ENCODE measurements at regions not wholly inside any gene's neighbourhood (a gene's known extent, or its start where the extent isn't known, plus 50 kb on each side); places are given as distances from the start of the nearest gene placed in this dataset.
"Not testable (repeated sequence)": the region's sequence is repeated elsewhere in the genome, so short reads cannot be mapped to it uniquely, and the experiment has no call there.

- no peaks in the 10 kb centered on the region for H3K36me3 Mint-ChIP-seq (ENCODE audit: low read depth)
- no peaks in the 10 kb centered on the region for H3K27me3 Mint-ChIP-seq (ENCODE audit: low read depth)
- no peak overlapping the region for H3K4me3 Mint-ChIP-seq
- no peak for DNase-seq (ENCODE audit: low read depth, low spot score)
- no peak overlapping the region for H3K27ac Mint-ChIP-seq (ENCODE audit: unreplicated experiment)
- TF ChIP-seq CTCF (conservative IDR thresholded peaks at IDR 0.05), result no peak
- no peaks in the 10 kb centered on the region for H3K4me1 Mint-ChIP-seq
- peaks cover 2% of the 10 kb centered on the region for H3K9me3 Mint-ChIP-seq
These were observed 1063.3 kb downstream of the OLFM4 start for GRCh38 chr13:54091884-54092283.

- no peaks in the 10 kb centered on the region for H3K4me1 Mint-ChIP-seq
These were observed 1064.1 kb downstream of the OLFM4 start for GRCh38 chr13:54092686-54093085.

GRCh38 chr13:54110597-54110996, 1082.0 kb downstream of the OLFM4 start:
- Mint-ChIP-seq H3K4me1 (no peaks in the 10 kb centered on the region), H3K27ac (ENCODE audit: unreplicated experiment) (no peak overlapping the region), H3K27me3 (ENCODE audit: low read depth) (no peaks in the 10 kb centered on the region), H3K4me3 (no peak overlapping the region), H3K9me3 (no peaks in the 10 kb centered on the region), H3K36me3 (ENCODE audit: low read depth) (no peaks in the 10 kb centered on the region)
- DNase-seq (ENCODE audit: low read depth, low spot score), result no peak
- no peak for TF ChIP-seq CTCF (conservative IDR thresholded peaks at IDR 0.05)

More at GRCh38 chr13:54092686-54093085, 1064.1 kb downstream of the OLFM4 start:
- H3K36me3 Mint-ChIP-seq (ENCODE audit: low read depth), result no peaks in the 10 kb centered on the region
- no peaks in the 10 kb centered on the region for H3K27me3 Mint-ChIP-seq (ENCODE audit: low read depth)
- DNase-seq (ENCODE audit: low read depth, low spot score), result no peak
- peaks cover 2% of the 10 kb centered on the region for H3K9me3 Mint-ChIP-seq
- no peak overlapping the region for H3K4me3 Mint-ChIP-seq
- TF ChIP-seq CTCF (conservative IDR thresholded peaks at IDR 0.05), result no peak
- H3K27ac Mint-ChIP-seq (ENCODE audit: unreplicated experiment), result no peak overlapping the region

GRCh38 chr13:54124700-54125099, 1096.1 kb downstream of the OLFM4 start:
- DNase-seq (ENCODE audit: low read depth, low spot score), result no peak
- no peaks in the 10 kb centered on the region for H3K27me3 Mint-ChIP-seq (ENCODE audit: low read depth)
- TF ChIP-seq CTCF (conservative IDR thresholded peaks at IDR 0.05), result no peak
- H3K9me3 Mint-ChIP-seq, result no peaks in the 10 kb centered on the region
- H3K4me1 Mint-ChIP-seq, result no peaks in the 10 kb centered on the region
- no peaks in the 10 kb centered on the region for H3K36me3 Mint-ChIP-seq (ENCODE audit: low read depth)
- no peak overlapping the region for H3K27ac Mint-ChIP-seq (ENCODE audit: unreplicated experiment)
- no peak overlapping the region for H3K4me3 Mint-ChIP-seq

- H3K27ac Mint-ChIP-seq (ENCODE audit: unreplicated experiment), result peak overlapping the region; percentile 64
- not testable (repeated sequence) for H3K36me3 Mint-ChIP-seq (ENCODE audit: low read depth); H3K9me3 Mint-ChIP-seq; H3K4me3 Mint-ChIP-seq; H3K4me1 Mint-ChIP-seq; DNase-seq (ENCODE audit: low read depth, low spot score); H3K27me3 Mint-ChIP-seq (ENCODE audit: low read depth)
These were observed 1102.3 kb downstream of the OLFM4 start for GRCh38 chr13:54130931-54131330.

- not testable (repeated sequence) for DNase-seq (ENCODE audit: low read depth, low spot score); H3K27ac Mint-ChIP-seq (ENCODE audit: unreplicated experiment); H3K9me3 Mint-ChIP-seq; H3K27me3 Mint-ChIP-seq (ENCODE audit: low read depth); H3K36me3 Mint-ChIP-seq (ENCODE audit: low read depth); H3K4me3 Mint-ChIP-seq; H3K4me1 Mint-ChIP-seq
These were observed 1102.8 kb downstream of the OLFM4 start for GRCh38 chr13:54131433-54131832.

- not testable (repeated sequence) for H3K36me3 Mint-ChIP-seq (ENCODE audit: low read depth); H3K27ac Mint-ChIP-seq (ENCODE audit: unreplicated experiment); H3K27me3 Mint-ChIP-seq (ENCODE audit: low read depth); H3K9me3 Mint-ChIP-seq; H3K4me3 Mint-ChIP-seq; H3K4me1 Mint-ChIP-seq; DNase-seq (ENCODE audit: low read depth, low spot score)
These were observed 1103.5 kb downstream of the OLFM4 start for GRCh38 chr13:54132127-54132526.

GRCh38 chr13:54132720-54133119, 1104.1 kb downstream of the OLFM4 start:
- H3K4me1 Mint-ChIP-seq; DNase-seq (ENCODE audit: low read depth, low spot score); H3K27ac Mint-ChIP-seq (ENCODE audit: unreplicated experiment); H3K9me3 Mint-ChIP-seq; H3K4me3 Mint-ChIP-seq; H3K27me3 Mint-ChIP-seq (ENCODE audit: low read depth); H3K36me3 Mint-ChIP-seq (ENCODE audit: low read depth): not testable (repeated sequence)

All from neural crest cell (in vitro differentiated cells).